T-helper 1 cell (primary cell): ENCODE measurements at regions not wholly inside any gene's neighbourhood (a gene's known extent, or its start where the extent isn't known, plus 50 kb on each side); places are given as distances from the start of the nearest gene placed in this dataset.
"Not testable (repeated sequence)": the region's sequence is repeated elsewhere in the genome, so short reads cannot be mapped to it uniquely, and the experiment has no call there.

ENCODE experiments used
- DNase-seq, 5 donors: peaks; one replicate each; pipeline ENCODE4 v3.0.0-alpha.2; 2012 to 2020

GRCh38 chr13:38283346-38283745 is 66.3 kb upstream of the UFM1 start:
- DNase-seq, result no peak

DNA sequence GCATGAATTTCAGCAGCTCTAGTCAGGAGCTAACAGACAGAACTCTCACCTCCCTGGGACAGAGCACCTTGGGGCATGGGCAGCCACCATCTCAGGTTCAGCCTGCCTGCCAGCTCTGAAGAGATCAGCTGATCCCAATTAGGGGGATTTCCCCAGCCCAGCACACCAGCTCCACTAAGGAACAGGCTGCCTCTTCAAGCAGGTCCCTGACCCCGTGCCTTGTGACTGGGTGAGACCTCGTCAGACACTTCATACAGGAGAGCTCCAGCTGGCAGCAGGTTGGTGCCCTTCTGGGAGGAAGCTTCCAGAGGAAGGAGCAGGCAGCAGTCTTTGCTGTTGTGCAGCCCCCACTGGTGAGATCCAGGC is 84.5 kb upstream of the UFM1 start:
- no peak for DNase-seq

DNA sequence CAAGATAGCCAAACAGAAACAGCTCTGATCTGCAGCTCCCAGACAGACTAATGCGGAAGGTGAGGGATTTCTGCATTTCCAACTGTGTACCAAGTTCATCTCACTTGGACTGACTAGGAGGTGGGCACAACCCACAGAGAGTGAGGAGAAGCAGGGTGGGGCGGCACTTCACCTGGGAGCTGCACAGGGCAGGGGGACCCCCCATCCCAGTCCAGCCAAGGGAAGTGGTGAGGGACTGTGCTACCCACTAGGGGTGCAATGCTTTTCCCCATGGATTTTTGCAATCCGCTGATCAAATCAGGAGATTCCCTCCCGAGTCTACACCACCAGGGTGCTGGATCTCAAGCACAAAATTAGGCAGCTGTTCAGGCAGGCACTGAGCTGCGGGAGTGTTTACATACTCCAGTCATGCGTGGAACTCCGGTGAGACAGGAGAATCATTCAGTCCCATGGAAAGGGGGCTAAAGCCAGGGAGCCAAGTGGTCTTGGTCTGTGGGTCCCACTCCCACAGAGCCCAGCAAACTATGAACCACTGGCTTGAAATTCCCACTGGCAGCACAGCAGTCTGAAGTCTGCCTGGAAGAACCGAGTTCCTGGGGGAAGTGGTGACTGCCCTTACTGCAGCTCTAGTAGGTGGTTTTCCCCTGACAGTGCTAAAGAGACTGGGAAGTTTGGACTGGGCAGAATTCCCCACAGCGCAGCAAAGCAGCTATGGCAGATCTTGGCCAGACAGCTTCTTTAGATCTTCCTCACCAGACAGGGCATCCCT is 85.1 kb upstream of the UFM1 start:
- DNase-seq, result no peak

GRCh38 chr13:38262211-38262610 is 87.4 kb upstream of the UFM1 start:
- no peak for DNase-seq

- DNase-seq, result no peak
Measured at GRCh38 chr13:38255600-38255999, 94.1 kb upstream of the UFM1 start.

DNA sequence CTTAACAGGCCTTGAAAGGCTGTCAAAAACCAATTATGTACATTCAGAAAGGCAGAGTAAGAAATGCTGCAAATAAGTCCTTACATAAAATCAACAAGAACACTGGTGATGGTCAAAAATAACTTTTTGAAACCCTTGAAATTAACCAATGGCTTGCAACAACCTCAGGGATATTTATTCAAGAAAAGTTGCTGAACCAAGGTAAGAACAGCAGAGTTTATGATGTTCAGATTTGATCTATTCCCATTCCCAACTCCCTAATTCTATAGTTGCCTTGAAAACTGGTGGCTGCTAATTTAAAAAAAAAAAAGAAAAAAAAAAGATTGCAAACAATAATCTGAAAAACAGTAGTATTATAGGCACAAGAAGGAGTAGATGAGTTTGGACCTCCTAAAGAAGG is 109.8 kb upstream of the UFM1 start:
- DNase-seq, result no peak

GRCh38 chr13:38228322-38228721 is 121.3 kb upstream of the UFM1 start:
- no peak for DNase-seq

- DNase-seq, result no peak
Measured at GRCh38 chr13:38226496-38226895, 123.2 kb upstream of the UFM1 start.

GRCh38 chr13:38223089-38223488 is 126.6 kb upstream of the UFM1 start:
- no peak for DNase-seq

GRCh38 chr13:38221120-38221519 is 128.5 kb upstream of the UFM1 start:
- DNase-seq, result not testable (repeated sequence)

- DNase-seq, result no peak
Measured at GRCh38 chr13:38216181-38216580, 133.5 kb upstream of the UFM1 start.

DNA sequence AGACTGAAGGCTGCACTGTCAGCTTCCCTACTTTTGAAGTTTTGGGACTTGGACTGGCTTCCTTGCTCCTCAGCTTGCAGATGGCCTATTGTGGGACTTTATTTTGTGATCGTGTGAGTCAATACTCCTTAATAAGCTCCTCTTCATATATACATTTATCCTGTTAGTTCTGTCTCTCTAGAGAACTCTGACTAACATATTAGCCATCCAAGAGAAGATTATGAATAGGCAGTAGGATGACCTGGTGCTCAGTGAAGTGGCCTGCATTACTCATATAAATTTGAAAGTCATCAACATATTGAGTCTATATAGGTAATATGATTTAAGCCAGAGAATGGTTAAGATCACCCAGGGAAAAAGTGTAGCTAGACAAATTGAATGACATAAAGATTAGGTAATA is 136.3 kb upstream of the UFM1 start:
- no peak for DNase-seq

DNA sequence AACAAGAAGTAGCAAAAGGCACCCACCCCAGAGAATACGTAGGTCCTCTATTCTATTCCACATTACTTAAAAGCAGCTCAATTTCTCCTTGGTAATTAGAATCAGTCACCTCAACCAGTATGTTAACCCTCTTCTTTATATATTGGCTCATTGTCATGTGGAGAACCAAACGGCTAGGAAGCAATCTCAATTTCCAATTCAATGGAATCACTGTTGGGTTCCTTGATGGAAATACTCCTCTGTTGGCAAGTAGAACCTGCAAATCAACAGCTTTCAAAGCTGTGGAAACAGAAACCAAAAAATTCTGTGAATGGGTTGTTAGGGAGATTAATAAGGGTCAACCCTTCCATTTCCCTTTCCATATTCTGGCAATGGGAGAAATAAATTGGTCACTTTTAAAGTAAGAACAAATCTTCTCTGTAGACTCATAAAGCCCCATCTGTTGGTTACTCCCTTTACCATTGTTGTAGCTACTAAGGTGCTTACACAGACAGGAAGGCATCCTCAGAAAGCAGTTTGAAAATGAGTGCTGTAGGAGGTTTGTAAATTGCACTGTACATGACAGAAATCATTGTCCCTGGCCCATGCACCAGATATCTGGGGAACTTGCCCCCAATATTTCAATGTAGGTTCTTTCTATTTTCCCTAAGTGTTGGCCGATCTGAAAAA is 138.6 kb upstream of the UFM1 start:
- DNase-seq, result no peak

DNA sequence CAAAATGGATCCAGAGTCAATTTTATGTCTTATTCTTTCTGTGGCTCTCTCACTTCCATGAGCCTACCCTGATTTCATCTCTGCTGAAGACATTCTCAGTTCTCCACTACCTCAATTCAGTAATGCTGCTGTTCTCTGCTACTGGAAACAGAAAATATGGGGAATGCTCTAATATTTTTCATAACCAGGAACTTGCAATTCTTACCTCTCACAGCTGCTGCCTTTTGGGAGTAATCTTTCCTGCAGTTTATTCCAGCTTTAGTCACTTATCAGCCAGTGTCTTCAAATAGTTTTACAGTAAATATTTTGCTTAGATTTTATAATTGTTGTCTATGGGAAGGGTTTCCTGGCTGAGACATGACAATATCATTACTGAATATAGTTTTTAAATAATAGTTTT is 145.1 kb upstream of the UFM1 start:
- DNase-seq, result no peak

DNA sequence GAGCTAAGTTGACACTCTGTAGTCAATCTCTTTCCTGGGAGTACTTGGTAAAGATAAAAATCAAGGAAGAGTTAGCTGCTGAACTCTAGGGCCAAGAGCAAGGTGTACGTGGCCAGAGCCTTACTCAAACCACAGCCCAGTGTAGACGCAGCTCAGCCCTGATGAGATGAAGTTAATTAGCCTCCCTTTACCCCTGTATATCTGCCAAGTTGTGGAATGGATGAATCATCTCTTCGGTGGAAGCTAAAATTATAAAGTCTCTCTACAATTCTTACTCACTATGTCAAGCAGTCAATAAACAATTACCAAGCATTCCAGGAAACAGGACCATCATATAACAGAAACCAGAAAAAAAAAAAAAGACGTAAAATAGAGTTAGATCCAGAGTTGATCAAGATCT is 146.9 kb upstream of the UFM1 start:
- DNase-seq, result no peak

- DNase-seq, result no peak
Measured at GRCh38 chr13:38191016-38191415, 158.6 kb upstream of the UFM1 start.

GRCh38 chr13:38180670-38181069 is 169.0 kb upstream of the UFM1 start:
- peak in 1 of 5 donors; percentile 5 for DNase-seq

DNA sequence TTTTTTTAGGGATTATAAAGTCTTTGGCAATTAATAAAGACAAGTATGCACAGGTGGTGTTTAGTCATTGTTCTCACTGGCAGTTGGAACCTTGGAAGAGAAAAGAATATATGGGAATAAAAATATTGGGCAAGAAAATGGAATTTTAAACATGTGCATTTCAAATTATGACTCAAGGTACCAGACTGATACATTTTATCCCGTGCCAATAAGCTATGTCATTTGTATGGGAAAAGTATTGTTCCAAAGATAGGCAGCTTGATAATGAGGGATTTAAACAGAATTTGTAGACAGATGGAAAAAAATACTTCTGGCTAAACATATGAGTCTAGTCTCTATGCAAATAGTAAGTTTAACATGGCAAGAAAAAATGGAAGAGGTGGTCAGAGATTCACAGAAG is 169.5 kb upstream of the UFM1 start:
- no peak for DNase-seq

DNA sequence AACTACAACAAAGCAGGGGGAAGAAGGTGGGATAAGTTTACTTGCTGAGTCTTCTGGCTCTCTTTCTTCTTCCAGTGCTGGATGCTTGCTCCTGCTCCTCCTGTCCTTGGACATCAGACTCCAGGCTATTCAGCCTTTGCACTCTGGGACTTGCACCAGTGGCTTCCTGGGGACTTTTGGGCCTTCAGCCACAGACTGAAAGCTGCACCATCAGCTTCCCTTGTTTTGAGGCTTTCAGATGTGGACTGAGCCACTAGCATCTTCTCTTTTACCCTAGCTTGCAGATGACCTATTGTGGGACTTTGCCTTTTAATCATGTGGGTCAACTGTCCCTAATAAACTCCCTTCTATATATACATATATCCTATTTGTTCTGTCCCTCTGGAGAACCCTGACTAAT is 173.0 kb upstream of the UFM1 start:
- no peak for DNase-seq

DNA sequence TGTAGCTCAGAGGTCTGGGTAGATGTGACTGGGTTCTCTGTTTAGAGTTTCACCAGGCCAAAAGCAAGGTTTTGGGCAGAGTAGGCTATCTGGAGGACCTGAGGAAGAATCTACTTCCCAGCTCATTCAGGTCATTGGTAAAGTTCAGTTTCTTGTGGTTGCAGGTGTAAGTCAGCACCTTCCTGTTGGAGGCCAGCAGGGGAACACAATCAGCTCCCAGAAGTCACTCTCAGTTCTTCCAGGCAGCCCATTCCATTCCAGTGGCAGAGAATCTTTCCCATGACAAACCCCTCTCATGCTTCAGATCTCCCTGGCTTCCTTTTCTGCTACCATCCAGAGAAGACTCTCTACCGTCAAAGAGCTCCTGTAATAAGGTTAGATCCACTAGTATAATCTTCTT is 176.2 kb upstream of the UFM1 start:
- no peak for DNase-seq

DNA sequence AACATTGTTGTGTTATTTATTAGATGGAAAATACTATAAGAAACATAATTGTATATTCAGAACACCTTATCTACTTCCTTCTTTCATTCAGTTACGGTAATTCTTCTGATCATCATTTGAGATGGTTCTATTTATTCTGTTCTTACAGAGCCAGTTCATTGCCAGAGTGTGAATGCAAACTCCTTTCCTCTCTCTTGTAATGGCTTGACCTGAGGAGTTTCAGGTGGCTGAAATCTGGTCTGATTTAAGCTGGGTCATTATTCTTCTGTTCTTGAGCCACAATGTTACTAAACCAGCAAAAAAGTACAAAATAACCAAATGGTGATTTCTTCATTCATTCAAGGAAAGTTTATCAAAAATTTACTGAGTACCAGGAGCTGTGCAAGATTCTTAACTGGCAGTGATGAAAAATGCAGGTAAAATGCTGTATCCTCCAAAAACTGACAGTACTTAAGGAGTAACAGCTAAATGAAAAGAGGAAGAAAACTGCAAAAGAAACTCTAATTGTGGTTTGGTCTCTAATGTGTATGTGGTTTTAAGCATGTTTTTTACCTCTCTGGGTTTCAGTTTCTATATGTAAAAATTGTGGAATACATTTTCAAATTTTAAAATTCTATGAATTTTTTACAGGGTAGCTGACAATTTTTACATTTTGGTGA is 182.4 kb upstream of the UFM1 start:
- no peak for DNase-seq

DNA sequence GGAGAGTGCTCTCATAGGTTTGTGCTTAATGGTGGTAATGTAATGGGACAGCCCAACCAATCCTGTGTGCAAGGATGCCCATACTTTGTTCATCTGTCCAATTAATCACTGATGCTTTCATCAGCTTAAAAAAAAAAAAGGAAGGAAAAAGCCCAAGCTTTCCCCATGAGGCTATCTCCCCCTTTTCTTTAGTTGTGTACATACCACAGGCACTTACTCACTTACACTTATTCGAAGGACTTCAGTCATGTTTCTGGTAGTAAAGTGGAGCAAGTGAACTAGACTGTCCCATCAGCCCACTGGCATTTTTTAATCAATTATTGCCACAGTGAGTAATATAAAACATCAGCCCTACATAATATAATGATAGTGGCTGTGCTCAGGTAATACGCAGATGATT is 183.5 kb upstream of the UFM1 start:
- DNase-seq, result no peak

DNA sequence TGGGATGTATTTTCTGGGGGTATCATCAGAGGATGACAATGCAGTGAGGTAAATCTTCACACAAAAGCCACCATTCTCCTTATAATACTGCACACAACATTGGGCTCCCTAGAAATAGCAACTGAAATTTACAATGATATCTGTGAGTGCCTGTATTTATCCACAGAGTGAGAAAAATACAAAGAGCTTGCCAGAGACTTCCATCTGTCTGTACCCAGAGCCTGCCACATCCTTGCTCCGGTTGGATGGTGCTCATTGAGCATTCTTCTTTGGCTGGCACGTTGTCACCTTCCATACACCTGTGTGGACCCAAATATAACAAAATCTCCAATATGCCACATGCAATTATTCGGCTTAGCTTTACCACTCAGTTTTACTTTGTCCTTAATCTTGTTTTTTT is 189.5 kb upstream of the UFM1 start:
- DNase-seq, result no peak

GRCh38 chr13:38159710-38160109 is 189.9 kb upstream of the UFM1 start:
- DNase-seq, result no peak
